K562 (cell line): ENCODE measurements at regions not wholly inside any gene's neighbourhood (a gene's known extent, or its start where the extent isn't known, plus 50 kb on each side); places are given as distances from the start of the nearest gene placed in this dataset.
A peak's percentile ranks its signal among the peaks of the same experiment; 100 is the strongest.

Experiments
- ATAC-seq: fragments of 200-7000 bp; cut with Tn5 transposase; 3 replicates; pipeline ENCODE4 v1.9.1; 2020; ENCODE audit warnings: moderate library complexity
- BruUV-seq: library from RNA; stranded (reverse); fragments of 400-500 nt; replicated peaks from 2 replicates; lab custom pipeline; 2021; lab: Mats Ljungman, UMichigan
- CTCF ChIA-PET: fragments of 300-600 bp; formaldehyde crosslinking; extraction: SDS; loops from one replicate; lab custom pipeline; 2021; ENCODE audit warnings: low intra/inter-chr PET ratio; lab: Yijun Ruan, JAX
- POLR2A ChIA-PET: fragments of 300-600, 350-650 bp; sonication (Branson Sonifier 250); formaldehyde crosslinking; extraction: SDS; loops from one replicate; lab custom pipeline; 2021; ENCODE audit warnings: antibody characterized with exemption, inconsistent platforms; lab: Yijun Ruan, JAX
- DNase-seq, 4 experiments: peaks; one replicate each; pipeline versions ENCODE4 v3.0.0 to v3.0.0-alpha.2; 2011 to 2018; ENCODE audit warnings: low spot score in 3 of 4, mixed read lengths in 3 of 4; ENCODE audit errors: extremely low read depth in 1 of 4
- FAIRE-seq: peaks from 2 replicates; lab custom pipeline; 2011; peaks lifted over from hg19 to GRCh38; lab: Jason Lieb, UNC
- H2AFZ ChIP-seq: 2 replicates; pipeline ENCODE4 v1.6.0; 2011; ENCODE audit warnings: low read depth, low read length, control low read depth, inconsistent platforms
- H3K27ac ChIP-seq: fragments of 200-600 bp; 3 replicates; pipeline ENCODE4 v1.8.0; 2011; ENCODE audit warnings: low read depth, mild to moderate bottlenecking, control low read depth, inconsistent platforms, low read length, moderate library complexity, mixed read lengths; ENCODE audit errors: extremely low read depth
- H3K27me3 ChIP-seq, 2 experiments: fragments of 300-600 bp in 1 of 2; 2 replicates in 1 of 2; 3 replicates in 1 of 2; pipeline versions ENCODE4 v1.6.0 to v1.8.0; 2011; ENCODE audit warnings: inconsistent platforms in 2 of 2, low read length in 2 of 2, mild to moderate bottlenecking in 1 of 2, mixed read lengths in 1 of 2, moderate library complexity in 1 of 2; ENCODE audit not compliant: control insufficient read depth in 2 of 2, insufficient read depth in 2 of 2
- H3K36me3 ChIP-seq: fragments of 300-600 bp; 3 replicates; pipeline ENCODE4 v1.8.0; 2011; ENCODE audit warnings: mild to moderate bottlenecking, low read length, inconsistent platforms; ENCODE audit not compliant: control insufficient read depth, insufficient read depth
- H3K4me1 ChIP-seq, 2 experiments: fragments of 200-600 bp in 1 of 2; replicated peaks in 1 of 2; 2 replicates in 1 of 2; 3 replicates in 1 of 2; pipeline versions ENCODE4 v1.5.1 to v1.8.0; 2011; ENCODE audit warnings: inconsistent platforms in 2 of 2, low read length in 2 of 2, mild to moderate bottlenecking in 1 of 2, mixed read lengths in 1 of 2, moderate library complexity in 1 of 2; ENCODE audit not compliant: control insufficient read depth in 2 of 2, insufficient read depth in 2 of 2
- H3K4me2 ChIP-seq: 2 replicates; pipeline ENCODE4 v1.6.1; 2011; ENCODE audit warnings: low read length, control low read depth, inconsistent platforms, mixed read lengths; ENCODE audit not compliant: insufficient read depth
- H3K4me3 ChIP-seq: fragments of 200-600 bp; sonication (generic), shearing (Covaris generic); 2 replicates; pipeline ENCODE4 v1.5.1; 2016; ENCODE audit warnings: control low read depth, inconsistent platforms
- H3K79me2 ChIP-seq: fragments of 200-600 bp; 3 replicates; pipeline ENCODE4 v1.8.0; 2011; ENCODE audit warnings: low read length, inconsistent platforms; ENCODE audit not compliant: control insufficient read depth, insufficient read depth
- H3K9ac ChIP-seq, 2 experiments: 2 replicates each; pipeline versions ENCODE4 v1.6.0 to v1.6.1; 2011; ENCODE audit warnings: low read depth in 2 of 2, low read length in 2 of 2, control low read depth in 1 of 2, inconsistent platforms in 1 of 2, mild to moderate bottlenecking in 1 of 2, mixed read lengths in 1 of 2; ENCODE audit not compliant: insufficient read depth in 1 of 2
- H3K9me1 ChIP-seq: one replicate; pipeline ENCODE4 v1.6.0; 2011; ENCODE audit warnings: inconsistent platforms, mild to moderate bottlenecking, low read length, moderate library complexity; ENCODE audit not compliant: control insufficient read depth, insufficient read depth
- H3K9me3 ChIP-seq: replicated peaks from 2 replicates; pipeline ENCODE4 v1.5.1; 2011; ENCODE audit warnings: low read depth, low read length, inconsistent platforms; ENCODE audit not compliant: control insufficient read depth, insufficient read depth
- H4K20me1 ChIP-seq: replicated peaks from 2 replicates; pipeline ENCODE4 v1.6.1; 2011; ENCODE audit warnings: low read length, inconsistent platforms, mixed read lengths; ENCODE audit not compliant: control insufficient read depth, insufficient read depth
- NBN ChIP-seq: fragments of 450-650 bp; IDR thresholded peaks from 2 replicates; pipeline ENCODE4 v1.6.1; 2016; ENCODE audit warnings: low read depth, mild to moderate bottlenecking
- NCOA4 ChIP-seq: fragments of 450-650 bp; IDR thresholded peaks from 2 replicates; pipeline ENCODE4 v1.6.1; 2018; ENCODE audit warnings: mild to moderate bottlenecking; ENCODE audit not compliant: partially characterized antibody
- SIN3A ChIP-seq, 2 experiments: fragments of 150-350 bp in 1 of 2; IDR thresholded peaks; 2 replicates each; pipeline ENCODE4 v1.6.1; 2011 to 2016; ENCODE audit warnings: borderline replicate concordance in 2 of 2, low read depth in 2 of 2, low read length in 2 of 2, mild to moderate bottlenecking in 2 of 2, moderate library complexity in 2 of 2; ENCODE audit not compliant: control insufficient read depth in 1 of 2
- WGBS: fragments of 100-300 bp; shearing (Covaris generic); methylation state at CpG from one replicate; pipeline ENCODE4 v1.1.6; 2016; ENCODE audit warnings: low coverage, mixed read lengths; ENCODE audit not compliant: insufficient coverage; ENCODE audit errors: missing lambda C conversion rate; 5-methylcytosine and 5-hydroxymethylcytosine counted together
- in situ Hi-C: fragments of 300-500 bp; cut with MboI; formaldehyde crosslinking; loops from 4 replicates; pipeline ENCODE4 v1.15.0; 2018; ENCODE audit warnings: inconsistent platforms, mixed read lengths
- intact Hi-C: fragments of 100-400 bp; cut with micrococcal nuclease; formaldehyde crosslinking; loops from 2 replicates; pipeline ENCODE4 v1.14.2; 2022
- TF ChIP-seq, protein P1 (sequence below), 3 experiments: IDR thresholded peaks in 2 of 3; conservative IDR thresholded peaks in 1 of 3; 2 replicates each; pipeline ENCODE4 v1.5.1; 2011 to 2012; ENCODE audit warnings: low read length in 3 of 3, mild to moderate bottlenecking in 3 of 3, control low read depth in 2 of 3, improper control_type of control experiment in 1 of 3, inconsistent platforms in 1 of 3, low read depth in 1 of 3, mixed read lengths in 1 of 3, moderate library complexity in 1 of 3; ENCODE audit not compliant: insufficient read depth in 2 of 3

DNA sequence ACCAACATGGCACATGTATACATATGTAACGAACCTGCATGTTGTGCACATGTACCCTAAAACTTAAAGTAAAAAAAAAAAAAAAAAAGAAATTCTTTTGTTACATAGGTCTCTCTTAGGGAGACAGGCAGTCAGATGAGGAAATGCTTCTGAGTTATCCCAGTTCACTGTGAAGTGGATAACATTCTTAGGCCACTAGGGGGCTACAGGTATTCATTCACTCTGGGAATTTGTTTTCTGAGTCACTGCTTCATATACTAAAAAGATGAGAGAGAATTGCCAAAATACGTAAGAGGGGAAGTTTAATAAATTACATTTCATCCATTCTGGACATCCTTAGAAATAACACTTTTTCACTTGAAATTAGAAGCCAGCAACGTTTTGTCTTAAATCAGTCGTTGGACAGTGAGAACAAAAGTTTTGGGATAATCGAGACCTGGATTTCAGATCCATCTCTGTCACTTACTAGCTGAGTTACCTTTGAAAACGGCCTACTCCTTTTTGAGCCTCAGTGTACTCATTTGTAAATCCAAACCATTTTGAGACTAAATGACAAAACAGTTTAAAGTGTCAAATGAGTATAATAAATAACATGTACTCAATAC lies 738.4 kb upstream of the ALCAM start:
- 0% methylated on average over 5 of the region's 6 CpGs for WGBS
- peak; percentile 1 to 18 (median 8) for DNase-seq
- no peak for ATAC-seq
- no peaks in the 10 kb centered on the region for H3K79me2 ChIP-seq
- H3K4me2 ChIP-seq, result no peak overlapping the region
- H3K27me3 ChIP-seq, result no peaks in the 10 kb centered on the region
- no peaks in the 10 kb centered on the region for H4K20me1 ChIP-seq
- BruUV-seq, result no TSS peak
- H3K9me1 ChIP-seq, result no peaks in the 10 kb centered on the region
- POLR2A ChIA-PET, result no interaction called here
- CTCF ChIA-PET, result no interaction called here
- in situ Hi-C loops, result no loop called here
- intact Hi-C loops, result no loop called here
- no peaks in the 10 kb centered on the region for H3K4me1 ChIP-seq
- FAIRE-seq, result no peak
- no peak overlapping the region for H3K27ac ChIP-seq
- no peak overlapping the region for H2AFZ ChIP-seq
- no peaks in the 10 kb centered on the region for H3K9me3 ChIP-seq
- no peaks in the 10 kb centered on the region for H3K36me3 ChIP-seq
- no peak overlapping the region for H3K4me3 ChIP-seq
- TF ChIP-seq SIN3A (IDR thresholded peaks at IDR 0.05; ENCODE audit: borderline replicate concordance in 2 of 2, control insufficient read depth in 1 of 2, low read depth in 2 of 2, low read length in 2 of 2) (no peak), NBN (no peak), NCOA4 (no peak)
- TF ChIP-seq, protein P1, sequence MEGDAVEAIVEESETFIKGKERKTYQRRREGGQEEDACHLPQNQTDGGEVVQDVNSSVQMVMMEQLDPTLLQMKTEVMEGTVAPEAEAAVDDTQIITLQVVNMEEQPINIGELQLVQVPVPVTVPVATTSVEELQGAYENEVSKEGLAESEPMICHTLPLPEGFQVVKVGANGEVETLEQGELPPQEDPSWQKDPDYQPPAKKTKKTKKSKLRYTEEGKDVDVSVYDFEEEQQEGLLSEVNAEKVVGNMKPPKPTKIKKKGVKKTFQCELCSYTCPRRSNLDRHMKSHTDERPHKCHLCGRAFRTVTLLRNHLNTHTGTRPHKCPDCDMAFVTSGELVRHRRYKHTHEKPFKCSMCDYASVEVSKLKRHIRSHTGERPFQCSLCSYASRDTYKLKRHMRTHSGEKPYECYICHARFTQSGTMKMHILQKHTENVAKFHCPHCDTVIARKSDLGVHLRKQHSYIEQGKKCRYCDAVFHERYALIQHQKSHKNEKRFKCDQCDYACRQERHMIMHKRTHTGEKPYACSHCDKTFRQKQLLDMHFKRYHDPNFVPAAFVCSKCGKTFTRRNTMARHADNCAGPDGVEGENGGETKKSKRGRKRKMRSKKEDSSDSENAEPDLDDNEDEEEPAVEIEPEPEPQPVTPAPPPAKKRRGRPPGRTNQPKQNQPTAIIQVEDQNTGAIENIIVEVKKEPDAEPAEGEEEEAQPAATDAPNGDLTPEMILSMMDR (IDR thresholded peaks at IDR 0.05 in 2 of 3, conservative IDR thresholded peaks at IDR 0.05 in 1 of 3; ENCODE audit: insufficient read depth in 2 of 3, low read depth in 1 of 3, low read length in 3 of 3), result peak in 1 of 3 experiments; percentile 5; a peak in 1 of 6 replicates
- no peak overlapping the region for H3K9ac ChIP-seq
